ENCODE measurements at regions not wholly inside any gene's neighbourhood (a gene's known extent, or its start where the extent isn't known, plus 50 kb on each side); places are given as distances from the start of the nearest gene placed in this dataset.
A peak's percentile ranks its signal among the peaks of the same experiment; 100 is the strongest.
"Not testable (repeated sequence)": the region's sequence is repeated elsewhere in the genome, so short reads cannot be mapped to it uniquely, and the experiment has no call there.

DNA sequence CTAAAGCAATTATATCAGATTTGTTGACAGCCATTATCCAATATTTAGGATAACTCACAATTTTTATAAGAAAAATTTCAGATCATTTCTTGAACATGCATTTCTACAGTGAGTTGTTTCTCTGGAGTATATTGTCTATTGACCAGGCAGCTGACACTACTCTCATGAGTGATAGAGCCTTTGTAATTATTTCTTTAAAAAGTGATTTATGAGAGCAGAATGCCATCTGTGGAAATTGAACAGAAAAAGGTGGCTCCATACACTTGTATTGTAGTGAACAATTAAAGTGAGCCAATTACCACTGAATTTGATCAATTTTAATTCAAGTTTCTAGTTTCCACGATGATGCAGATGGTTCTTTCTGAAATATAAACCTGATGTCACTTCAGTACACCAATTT is 855.4 kb downstream of the TAF11L14 start:
- no peak for DNase-seq

DNA sequence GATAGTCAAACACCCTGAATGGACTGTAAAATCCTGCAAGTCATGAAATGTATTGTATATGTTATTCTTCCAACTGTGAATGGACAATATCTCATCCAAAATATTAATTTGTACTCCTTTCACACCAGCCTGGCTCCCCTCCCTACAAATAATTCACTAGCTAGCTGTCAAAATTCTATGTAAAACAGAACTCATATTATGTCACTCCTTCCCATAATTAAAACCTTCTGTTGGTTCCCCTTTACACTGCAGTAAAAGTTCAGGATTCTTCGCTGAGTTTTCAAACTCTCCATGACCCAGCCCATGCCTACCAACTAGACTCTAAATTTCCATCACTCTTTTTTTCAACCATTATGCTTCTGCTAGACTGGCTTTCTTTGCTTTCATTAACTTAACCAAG is 857.1 kb downstream of the TAF11L14 start:
- no peak for DNase-seq

DNA sequence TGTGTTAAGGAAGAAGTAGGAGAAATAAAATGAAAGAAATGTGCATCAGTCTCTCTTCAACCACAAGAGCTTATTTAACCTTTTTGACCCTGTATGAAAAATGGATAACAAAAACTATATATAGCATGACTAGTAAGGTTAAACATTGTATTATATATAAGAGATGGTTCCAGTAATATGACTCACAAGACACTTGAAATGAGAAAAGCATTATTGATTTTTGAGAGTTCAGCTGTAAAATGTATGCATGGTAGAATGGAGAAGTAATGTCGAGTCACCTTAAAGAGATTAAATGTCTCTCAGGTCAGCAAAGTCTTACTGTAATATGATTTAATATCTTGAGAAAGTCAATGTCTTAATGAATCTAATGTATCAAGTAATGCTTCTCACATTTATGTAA is 860.9 kb downstream of the TAF11L14 start:
- no peak for DNase-seq

DNA sequence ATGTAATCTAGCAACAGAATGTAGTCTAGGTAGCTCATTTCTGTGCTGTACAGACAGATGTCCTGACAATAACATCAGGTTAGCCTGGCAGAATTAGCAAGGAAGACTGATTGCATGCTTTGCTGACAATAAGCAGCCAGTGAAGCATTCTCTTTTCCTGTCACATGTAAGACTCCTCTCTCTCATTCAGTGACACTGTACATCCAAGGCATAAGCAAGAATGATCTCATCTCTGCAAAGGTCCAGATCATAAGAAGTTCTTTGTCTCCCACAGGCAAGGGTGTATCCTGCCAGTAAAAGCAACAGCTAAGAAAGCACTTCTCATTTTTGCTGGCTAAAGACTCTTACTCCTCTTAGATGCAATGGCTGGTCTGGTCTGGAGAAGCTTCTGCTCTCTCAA is 861.8 kb downstream of the TAF11L14 start:
- no peak for DNase-seq

DNA sequence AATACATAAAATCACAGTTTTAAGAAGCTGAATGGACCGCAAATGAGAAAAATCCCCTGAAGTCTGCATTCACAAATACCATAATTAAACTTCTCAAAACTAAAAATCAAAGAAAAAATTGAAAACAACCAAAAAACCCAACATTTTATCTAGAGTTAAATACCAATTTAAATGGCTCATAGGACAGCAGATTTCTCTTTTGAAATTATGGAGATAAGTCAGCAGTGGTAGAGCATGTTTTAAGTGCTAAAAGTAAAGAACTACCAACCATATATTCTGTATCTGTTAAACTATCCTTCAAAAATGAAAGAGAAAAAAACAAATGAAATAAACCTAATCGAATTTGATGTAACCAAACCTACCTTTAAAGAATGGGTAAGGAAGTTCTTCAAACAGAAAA is 862.8 kb downstream of the TAF11L14 start:
- no peak for DNase-seq

DNA sequence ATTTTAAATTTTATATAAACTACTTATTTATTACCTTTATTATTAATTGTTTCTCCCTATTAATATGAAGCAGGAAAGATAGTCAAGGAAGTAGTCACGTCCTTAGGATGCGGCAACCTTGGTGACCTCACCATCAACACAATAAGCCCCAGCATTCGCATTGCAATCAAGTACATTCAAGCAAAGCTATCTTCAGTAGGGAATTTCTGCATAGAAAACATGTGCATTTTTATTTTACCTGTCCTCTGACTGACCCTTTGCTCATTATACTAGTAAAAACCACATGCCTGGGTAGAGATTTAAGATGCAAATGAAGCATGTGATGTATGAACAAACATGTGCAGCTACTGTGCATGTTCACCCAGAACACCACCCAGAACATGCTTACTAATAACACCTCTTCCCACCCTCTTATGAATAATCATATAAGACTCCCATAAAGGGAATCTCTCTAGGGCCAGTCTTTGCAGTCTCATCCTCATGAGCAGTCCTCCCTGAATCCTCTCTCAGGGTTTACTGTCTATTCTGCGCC is 869.6 kb downstream of the TAF11L14 start:
- DNase-seq: no peak

DNA sequence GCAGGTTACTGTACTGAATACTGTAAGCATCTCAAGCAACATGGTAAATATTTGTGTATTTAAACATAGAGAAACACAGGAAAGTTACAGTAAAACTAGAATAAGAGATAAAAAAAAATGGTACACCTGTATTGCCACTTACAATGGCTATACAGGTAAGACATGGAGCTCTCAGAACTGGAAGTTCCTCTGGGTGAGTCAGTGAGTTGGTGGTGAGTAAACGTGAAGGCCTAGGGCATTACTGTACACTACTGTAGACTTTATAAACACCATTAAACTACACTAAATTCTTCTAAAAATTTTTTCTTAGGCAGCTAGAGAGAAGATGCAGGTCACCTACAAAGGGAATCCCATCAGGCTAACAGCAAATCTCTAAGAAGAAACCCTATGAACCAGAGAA is 872.9 kb downstream of the TAF11L14 start:
- no peak for DNase-seq

DNA sequence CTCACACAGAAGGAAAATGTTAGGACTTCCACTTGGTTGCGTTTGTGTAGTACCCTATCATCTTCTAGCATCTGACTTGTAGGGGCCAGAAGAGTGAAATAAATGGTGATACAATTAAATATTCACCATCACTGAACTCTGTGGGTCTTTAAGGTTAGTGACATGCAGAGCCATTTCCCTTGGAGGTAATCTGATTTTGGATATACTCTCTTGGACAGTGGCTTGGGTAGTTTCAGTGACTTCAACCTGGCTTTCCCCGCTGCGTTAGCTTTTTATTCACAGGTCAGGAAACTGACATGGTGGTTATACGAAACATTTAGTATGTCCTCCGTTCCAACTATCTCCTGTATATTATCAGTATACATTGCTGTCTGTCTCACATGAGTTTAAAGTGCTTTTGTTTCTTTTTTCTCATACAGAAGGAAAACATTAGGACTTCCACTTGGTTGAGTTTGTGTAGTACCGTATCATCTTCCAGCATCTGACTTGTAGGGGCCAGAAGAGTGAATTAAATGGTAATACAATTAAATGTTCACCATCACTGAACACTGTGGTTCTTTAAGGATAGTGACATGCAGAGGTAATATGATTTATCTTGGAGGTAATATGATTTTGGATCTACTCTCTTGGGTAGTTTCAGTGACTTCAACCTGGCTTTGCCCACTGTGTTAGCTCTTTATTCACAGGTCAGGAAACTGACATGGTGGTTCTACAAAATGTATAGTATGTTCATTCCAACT is 883.6 kb downstream of the TAF11L14 start:
- DNase-seq: no peak

DNA sequence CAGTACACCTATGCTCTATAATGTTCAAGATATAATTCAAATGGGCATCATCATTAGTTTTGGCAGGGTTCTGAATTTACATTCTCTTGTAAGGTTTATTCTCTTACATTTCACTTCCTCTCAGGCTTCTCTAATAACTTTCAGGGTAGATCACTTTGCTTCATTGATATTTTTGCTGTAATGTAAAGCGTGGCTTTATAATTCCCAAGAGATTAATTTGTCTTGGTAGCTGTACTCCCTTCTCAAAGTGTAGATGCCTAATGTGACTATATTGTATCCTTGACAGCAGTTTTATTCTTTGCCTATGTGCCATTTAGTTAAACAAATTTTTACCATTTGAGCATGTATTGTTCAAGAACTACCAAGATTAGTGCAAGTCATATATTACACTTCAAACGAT is 889.1 kb downstream of the TAF11L14 start:
- no peak for DNase-seq

DNA sequence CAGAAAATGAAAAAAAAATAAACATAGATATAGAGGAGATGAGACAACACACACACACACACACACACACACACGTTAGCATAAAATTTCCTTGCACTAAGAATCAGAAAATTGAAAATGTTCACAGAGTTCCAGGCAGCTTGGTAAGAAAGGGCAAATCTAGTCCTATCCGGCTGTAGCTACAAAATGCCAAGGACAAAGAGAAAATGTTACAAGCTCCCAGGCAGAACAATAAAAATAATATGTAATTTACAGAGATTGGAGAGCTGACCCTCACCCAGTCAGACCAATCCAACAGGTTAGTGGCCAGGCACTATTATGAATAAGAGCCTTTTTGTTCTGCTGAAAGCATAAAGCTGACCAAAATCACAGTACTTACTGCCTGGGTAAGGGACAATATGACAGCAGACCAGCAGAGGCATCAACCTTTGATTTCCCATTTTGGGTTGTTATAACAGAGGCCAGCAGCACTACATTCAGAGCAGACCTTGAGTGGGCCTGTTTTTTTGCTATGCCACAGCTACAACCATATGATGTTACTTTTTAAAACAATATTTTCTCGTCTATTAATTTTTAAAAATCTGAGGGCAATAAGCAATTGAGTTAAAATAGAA is 892.6 kb downstream of the TAF11L14 start:
- DNase-seq: no peak

DNA sequence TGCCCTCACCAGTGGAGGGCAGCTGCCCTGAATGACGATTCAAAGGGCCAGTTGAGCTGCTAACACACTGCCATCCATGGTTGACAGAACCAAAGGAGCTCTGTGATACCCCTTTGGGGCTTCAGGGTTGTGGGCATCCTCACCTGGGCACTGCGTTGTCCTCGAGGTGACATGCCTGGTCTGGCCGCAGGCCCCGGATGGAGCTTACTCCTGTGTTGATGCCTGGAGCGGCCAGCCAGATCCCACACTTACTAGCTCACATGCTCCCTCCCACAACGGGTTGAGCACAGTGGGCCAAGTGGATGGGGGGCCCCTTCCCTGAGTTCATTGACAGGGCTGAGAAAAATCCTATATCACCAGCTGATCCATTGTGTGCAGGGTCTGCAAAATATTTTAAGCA is 898.9 kb downstream of the TAF11L14 start:
- no peak for DNase-seq

DNA sequence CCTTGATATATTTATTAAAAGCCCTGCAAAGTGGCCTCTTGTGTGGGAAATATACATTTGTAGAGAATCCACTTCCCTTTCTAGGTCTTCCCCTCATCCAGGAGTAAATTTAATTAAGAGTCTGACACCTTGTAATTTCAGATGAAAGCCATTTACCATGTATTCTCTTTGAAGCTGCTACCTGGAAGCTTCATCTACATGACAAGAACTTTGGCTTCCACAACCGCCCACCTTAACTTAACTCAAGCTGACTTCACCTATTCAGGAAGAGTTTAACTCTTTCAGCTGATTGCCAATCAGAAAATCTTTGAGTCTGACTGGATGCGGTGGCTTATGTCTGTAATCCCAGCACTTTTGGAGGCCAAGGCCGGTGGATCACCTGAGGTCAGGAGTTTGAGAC is 899.9 kb downstream of the TAF11L14 start:
- DNase-seq: no peak

DNA sequence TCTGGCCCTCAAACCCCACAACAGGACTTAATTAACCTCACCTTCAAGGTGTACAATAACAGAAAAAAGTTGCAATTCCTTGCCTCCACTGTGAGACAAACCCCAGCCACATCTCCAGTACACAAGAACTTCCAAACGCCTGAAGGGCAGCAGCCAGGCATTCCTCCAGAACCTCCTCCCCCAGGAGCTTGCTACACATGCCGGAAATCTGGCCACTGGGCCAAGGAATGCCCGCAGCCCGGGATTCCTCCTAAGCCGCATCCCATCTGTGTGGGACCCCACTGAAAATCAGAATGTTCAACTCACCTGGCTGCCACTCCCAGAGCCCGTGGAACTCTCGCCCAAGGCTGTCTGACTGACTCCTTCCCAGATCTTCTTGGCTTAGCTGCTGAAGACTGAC is 901.5 kb downstream of the TAF11L14 start:
- not testable (repeated sequence) for DNase-seq

DNA sequence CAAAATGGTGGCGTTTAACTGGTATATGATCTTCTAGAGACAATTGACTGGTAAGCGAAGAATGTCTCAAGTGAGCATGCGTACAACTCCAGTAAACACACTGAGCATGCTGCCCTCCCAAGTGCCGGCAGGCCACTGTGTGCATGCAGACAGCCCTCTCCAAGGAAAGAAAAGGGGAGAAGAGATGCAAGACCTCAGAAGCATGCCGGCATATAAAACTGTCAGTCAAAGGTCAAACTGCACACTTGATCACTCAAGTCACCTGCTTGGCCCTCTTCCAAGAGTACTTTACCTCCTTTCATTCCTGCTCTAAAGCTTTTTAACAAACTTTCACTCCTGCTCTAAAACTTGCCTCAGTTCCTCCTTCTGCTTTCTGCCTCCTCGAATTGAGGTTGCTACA is 910.2 kb downstream of the TAF11L14 start:
- DNase-seq: no peak

DNA sequence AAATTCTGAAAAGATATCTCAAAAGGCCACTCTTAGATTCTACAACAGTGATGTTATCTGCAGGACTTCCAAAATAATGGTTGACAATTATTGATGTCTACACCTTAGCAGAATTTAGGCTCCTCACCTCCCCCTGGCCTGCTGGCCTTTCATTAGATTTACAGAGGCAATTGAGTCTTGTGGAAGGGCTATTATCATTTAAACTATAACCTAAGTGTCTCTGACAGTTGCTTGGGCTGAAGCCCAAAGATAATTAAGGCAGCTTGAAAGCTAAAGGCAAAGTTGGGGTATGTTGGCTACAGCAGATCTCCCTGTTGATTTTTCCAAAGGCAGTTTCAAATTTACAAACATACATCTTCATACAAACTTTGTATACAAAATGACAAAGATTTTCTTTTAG is 912.3 kb downstream of the TAF11L14 start:
- no peak for DNase-seq

DNA sequence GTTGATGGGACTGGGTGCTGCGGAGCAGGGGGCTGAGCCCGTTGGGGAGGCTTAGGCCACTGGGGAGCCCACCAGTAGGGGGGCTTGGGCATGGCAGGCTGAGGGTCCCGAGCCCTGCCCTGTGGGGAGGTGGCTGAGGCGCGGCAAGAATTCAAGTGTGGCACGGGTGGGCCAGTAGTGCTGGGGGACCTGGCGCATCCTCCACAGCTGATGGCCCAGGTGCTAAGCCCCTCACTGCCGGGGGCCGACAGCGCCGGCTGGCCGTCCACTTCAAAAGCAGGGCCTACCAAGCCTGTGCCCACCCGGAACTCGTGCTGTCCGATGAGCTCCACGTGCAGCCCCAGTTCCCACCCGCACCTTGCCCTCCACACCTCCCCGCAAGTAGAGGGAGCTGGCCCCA is 917.5 kb downstream of the TAF11L14 start:
- no peak for DNase-seq

DNA sequence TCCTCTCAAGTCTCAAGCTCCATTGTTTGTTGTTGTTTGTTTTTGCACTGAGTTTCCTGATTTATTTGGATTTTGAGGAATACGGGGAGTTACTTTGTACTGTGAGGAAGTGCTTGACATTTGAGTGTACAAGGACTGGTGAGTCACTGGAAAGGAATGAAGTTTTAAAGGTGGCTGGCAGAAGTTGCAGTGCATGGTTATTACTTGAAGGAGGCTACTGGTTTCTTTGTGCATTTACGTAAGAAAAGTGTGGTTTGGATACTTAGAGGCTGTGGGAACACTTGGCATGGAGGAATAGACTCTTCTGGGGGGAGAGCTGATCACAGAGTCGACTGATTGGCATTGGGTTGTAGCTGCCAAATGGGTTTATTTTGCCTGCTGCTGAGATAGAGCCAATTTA is 919.0 kb downstream of the TAF11L14 start:
- DNase-seq: peak; percentile 46

DNA sequence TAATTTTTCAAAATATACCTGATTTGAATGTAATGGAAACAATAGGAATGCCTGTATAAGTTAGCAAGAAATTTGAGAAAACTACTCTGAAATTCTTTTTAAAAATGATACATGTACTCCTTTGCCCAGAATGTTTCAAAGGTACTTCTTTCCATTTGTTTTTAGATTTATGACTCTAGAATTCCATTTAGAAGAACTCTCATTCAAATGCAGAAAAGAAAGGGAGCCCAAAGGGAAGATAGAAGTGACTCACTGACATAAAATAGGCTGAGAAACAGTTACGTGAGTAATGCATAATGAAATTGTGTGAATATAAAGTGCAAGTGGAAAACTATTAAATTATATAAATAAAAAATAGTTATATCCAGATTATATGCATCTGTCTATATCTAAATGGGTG is 926.3 kb downstream of the TAF11L14 start:
- DNase-seq: no peak

DNA sequence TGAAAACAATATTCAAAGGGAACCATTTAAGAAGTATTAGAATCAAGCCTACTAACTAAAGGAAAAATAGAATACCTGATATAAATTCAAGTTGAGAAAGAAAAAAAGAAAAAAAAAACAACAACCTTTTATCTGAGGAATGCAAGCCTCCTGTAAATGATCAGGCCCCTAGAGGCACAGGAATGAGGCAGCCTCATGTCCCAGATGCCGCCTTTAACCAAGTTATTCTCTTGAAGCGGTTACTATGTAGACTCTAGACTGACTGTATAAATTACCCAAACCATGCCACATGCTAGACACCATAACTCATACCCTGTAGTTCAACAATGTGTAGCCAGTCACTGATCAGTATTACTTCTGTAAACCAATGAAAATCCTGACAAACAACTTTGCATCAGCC is 929.6 kb downstream of the TAF11L14 start:
- DNase-seq: no peak

DNA sequence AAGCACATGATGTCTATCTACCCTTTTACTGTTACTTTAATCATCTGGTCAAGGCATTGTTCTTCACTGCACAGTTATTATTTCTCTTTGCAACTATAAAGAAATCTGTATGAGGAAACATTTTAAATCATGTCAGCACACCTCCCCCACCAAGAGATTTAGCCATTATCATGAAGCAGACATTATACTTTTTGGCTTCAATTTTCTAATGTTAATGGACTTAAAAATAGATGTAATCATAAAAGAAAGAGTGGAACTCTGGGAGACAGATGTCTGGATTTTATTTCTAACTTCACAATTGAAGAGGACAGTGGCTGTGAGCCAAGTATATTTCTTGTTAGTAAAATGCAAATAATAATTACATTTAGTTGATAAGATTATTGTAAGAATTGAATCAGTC is 932.4 kb downstream of the TAF11L14 start:
- DNase-seq: no peak

DNA sequence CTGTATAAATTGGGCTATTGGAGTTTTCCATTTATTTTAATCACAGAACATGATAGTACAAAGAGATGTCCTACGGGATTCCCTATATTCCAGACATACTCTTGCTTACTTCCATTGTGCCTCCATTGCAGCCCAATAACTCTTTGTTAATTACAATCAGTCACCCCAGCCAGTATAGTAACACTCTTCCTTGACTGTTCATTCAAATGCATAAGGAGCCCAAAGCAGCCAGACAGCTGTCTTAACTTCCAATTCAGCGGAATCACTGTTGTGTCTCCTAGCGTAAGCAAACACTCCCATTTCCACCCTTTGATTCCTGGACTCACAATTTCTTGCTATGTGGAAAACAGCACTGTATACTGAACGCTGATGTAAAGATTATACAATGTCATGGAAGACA is 942.3 kb downstream of the TAF11L14 start:
- no peak for DNase-seq

DNA sequence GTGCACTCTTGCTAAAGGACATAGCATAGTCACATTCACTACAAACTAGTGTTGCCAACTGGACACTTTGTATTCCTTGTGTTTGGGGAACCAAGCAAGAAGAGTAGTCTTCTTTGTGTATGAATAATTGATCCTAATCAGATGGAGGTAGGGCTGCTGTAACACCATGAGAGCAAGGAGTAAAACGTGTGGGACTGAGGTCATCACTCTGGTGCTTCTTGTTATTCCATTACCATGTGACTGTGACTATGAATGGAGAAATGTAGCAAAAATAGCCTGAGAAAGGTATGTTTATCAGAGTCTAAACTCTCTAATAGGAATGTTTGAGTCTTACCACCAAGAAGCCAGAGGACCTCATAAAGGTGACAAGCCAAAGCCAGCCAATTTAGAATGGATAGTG is 966.9 kb downstream of the TAF11L14 start:
- no peak for DNase-seq

DNA sequence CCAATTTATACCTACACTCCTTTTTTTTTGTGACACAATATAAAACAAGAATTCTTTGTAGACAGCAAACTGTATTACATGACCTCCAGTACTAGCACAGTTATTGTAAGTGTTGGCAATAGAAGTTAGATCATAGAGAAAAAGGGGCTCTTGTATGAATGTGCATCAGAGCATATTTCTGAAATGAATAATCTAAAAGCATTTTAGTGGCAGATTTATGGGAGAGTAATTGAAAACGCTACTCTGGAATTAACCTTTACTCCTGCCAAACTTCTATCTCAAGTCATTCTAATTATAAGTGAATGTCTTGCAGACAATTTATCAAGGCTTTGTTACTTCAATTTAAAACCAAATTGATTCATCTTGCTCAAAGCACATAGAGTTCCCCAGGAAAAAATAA is 968.1 kb downstream of the TAF11L14 start:
- DNase-seq: no peak

DNA sequence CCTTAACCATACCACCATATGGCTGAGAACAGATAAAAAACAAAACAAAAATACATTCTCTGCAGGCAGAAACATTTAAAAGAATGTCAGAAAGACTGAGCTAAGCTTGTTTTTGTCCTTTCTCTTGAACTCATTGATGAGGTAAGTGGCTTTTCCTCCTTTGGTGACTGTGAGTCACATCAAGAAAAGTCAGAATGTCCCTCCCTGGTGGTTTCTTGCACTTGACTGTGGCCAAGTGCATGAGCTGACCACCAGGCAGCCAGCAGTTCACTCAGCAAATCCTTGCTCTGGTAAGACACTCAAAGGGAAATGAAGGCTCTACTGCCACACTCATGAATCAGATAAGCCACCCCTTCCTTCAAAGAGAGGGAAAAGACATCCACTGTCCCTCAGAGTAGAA is 970.9 kb downstream of the TAF11L14 start:
- no peak for DNase-seq

DNA sequence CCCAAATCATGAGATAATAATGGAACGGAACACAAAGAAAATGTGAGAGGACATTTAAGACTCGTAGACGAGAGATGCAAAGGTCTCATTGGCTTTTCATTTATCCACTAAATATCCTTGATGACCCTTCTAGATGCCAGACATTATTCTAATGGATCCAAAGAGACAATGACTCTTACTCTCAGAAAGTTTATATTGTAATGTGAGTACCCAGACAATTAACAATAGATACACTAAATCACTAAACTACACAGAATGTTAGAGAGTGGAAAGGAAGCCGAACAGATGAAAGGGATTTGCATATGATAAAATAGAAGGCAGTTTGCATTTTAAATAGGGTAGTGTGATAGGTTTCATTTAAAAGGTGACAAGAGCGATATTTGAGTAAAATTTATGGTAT is 973.3 kb downstream of the TAF11L14 start:
- DNase-seq: no peak

Data from fibroblast of upper back skin (primary cell).